ENCODE measurements at regions not wholly inside any gene's neighbourhood (a gene's known extent, or its start where the extent isn't known, plus 50 kb on each side); places are given as distances from the start of the nearest gene placed in this dataset.

GRCh38 chr15:100783760-100784492 is 95.7 kb upstream of the ALDH1A3 start:
- FAIRE-seq = no peak
- no peak for DNase-seq (ENCODE audit: insufficient read length, low spot score)
- TF ChIP-seq, protein P1, sequence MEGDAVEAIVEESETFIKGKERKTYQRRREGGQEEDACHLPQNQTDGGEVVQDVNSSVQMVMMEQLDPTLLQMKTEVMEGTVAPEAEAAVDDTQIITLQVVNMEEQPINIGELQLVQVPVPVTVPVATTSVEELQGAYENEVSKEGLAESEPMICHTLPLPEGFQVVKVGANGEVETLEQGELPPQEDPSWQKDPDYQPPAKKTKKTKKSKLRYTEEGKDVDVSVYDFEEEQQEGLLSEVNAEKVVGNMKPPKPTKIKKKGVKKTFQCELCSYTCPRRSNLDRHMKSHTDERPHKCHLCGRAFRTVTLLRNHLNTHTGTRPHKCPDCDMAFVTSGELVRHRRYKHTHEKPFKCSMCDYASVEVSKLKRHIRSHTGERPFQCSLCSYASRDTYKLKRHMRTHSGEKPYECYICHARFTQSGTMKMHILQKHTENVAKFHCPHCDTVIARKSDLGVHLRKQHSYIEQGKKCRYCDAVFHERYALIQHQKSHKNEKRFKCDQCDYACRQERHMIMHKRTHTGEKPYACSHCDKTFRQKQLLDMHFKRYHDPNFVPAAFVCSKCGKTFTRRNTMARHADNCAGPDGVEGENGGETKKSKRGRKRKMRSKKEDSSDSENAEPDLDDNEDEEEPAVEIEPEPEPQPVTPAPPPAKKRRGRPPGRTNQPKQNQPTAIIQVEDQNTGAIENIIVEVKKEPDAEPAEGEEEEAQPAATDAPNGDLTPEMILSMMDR (IDR thresholded peaks at IDR 0.05; ENCODE audit: insufficient read depth, missing control alignments) = no peak

DNA sequence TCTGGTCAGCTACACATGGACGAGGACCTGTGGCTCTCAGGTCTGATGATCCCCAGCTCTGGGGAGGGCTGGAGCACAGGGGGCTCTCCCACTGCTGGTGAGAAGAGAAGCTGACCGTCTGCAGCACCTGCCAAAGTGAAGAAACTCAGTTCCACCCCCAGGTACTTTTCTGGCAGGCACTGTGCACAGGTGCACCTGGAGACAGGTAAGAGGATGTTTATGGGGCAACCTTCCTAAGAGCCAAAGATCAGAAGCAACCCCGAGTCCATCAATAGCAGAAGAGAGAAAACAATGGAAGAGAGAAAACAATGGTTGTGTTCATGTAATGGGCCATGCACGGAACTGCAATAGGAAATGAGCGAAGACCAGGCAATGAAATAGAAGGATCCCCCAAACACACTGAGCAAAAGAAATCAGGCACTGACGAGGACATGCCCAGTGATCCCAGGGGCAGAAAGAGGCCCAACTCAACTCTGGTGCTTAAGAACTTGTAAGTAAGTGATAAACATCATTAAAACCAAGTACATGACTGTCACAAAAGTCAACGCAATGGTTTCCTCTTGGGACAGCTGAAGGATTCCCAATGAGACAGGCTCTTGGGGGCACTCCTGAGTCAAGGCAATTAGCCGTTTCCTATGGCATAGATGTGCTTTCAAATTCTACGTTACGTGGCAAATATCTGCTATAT is 95.0 kb upstream of the ALDH1A3 start:
- TF ChIP-seq, protein P1 (IDR thresholded peaks at IDR 0.05; ENCODE audit: insufficient read depth, missing control alignments) = no peak
- no peak for FAIRE-seq
- DNase-seq (ENCODE audit: insufficient read length, low spot score) = no peak

DNA sequence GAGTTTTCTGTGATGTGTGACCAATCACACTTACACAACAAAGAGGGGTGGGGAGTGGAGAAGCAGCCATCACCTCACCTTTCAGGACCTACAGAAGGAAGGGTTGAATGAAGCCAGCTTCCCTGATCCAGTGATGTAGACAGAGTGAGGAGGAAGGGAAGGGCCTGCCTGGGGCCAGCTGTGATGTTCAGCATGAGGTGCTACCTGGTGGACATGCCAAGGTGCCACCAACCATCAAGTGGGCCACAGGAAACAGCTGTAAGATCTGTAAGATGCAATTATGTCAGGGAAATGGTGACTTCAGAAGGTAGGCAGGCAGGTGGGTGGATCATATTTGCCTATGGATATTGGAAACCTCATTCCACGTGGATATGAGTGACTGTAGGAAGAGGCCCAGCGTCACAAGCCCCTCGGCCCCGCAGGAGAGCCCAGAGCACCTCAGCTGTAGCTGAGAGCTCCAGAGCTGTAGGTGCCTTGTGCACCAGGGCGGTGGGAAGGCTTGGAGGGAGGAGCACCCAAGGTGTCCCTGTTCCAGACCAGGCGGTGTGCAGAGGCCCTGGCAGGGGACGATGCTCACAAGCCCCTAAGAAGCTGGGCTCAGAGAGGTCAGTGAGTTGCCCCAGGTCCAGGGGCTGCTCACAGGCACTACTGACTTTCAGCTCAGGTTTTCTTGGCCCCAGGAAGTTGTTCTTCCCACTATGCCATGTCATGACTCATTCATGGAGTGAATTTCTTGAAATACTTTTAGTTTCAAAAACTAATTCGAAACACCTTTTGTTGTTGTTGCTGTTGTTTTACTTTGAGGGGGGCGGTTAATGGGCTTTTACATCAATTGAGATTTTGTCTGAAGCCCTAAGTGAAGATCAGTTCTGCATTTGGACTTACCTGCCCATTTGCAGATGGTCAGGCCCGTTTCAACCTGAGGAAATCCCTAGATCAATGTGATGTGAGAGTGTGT is 94.2 kb upstream of the ALDH1A3 start:
- no peak for DNase-seq (ENCODE audit: insufficient read length, low spot score)
- TF ChIP-seq, protein P1 (IDR thresholded peaks at IDR 0.05; ENCODE audit: insufficient read depth, missing control alignments) = no peak
- no peak for FAIRE-seq

DNA sequence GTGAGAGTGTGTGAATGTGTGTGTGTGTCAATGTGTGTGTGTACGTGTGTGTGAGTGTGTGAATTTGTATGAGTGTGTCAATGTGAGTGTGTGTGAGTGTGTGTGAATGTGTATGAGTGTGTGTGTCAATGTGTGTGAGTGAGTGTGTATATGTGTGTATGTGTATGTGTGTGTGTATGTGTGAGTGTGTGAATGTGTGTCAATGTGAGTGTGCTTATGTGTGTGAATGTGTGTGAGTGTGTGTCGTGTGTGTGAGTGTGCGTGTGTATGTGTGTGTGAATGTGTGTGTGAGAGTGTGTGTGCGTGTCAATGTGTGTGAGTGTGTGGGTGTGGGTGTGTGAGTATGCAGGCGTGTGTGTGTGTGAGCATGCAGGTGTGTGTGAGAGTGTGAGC is 93.5 kb upstream of the ALDH1A3 start:
- DNase-seq (ENCODE audit: insufficient read length, low spot score) (no peak), FAIRE-seq (no peak)
- TF ChIP-seq, protein P1 (IDR thresholded peaks at IDR 0.05; ENCODE audit: insufficient read depth, missing control alignments) = no peak

DNA sequence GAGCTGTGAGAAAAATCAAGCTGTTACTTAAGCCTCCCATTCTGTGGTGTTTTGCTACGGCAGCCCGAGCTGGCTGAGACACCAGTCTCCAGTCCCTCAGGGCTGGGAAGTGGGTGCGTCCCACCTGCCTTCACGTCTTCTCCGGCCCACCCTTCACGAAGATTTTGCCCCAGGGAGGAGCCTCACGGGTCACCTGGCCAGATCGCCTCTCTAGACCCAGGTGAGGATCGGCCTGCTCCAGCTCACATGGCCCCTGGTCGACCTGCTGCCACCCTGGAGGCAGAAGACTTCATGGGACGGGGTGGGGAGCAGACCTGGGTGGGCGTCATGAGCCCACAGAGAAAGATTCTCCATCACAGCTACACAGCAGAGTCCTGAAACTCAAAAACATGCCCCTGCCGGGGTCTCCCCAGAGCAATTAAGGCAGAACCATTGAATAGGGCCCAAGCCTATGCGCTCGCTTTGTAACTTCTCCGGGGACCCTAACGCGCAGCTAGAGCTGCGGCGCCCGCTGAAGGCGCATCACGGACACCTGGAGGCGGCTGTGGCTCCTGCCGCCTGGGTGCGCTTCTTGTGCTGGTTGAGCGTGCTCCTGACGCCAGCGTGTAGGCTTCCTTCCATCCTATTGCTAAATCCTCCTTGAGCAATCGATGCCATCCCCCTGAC is 92.6 kb upstream of the ALDH1A3 start:
- DNase-seq (ENCODE audit: insufficient read length, low spot score) (no peak), FAIRE-seq (no peak)
- TF ChIP-seq, protein P1 (IDR thresholded peaks at IDR 0.05; ENCODE audit: insufficient read depth, missing control alignments) = no peak

GRCh38 chr15:100787567-100788417 is 91.8 kb upstream of the ALDH1A3 start:
- no peak for DNase-seq (ENCODE audit: insufficient read length, low spot score)
- FAIRE-seq = no peak
- TF ChIP-seq, protein P1 (IDR thresholded peaks at IDR 0.05; ENCODE audit: insufficient read depth, missing control alignments) = no peak
